KMS-11 (cell line): ENCODE measurements at regions not wholly inside any gene's neighbourhood (a gene's known extent, or its start where the extent isn't known, plus 50 kb on each side); places are given as distances from the start of the nearest gene placed in this dataset.

Experiments
- H2AFZ ChIP-seq: fragments of 200-600 bp; sonication (generic); 2 replicates; pipeline ENCODE4 v1.6.1; 2016; ENCODE audit warnings: antibody characterized with exemption, mixed run types, low read depth
- H3K27ac ChIP-seq: fragments of 200-600 bp; sonication (generic); 2 replicates; pipeline ENCODE4 v1.6.1; 2016; ENCODE audit warnings: mild to moderate bottlenecking, mixed run types
- H3K27me3 ChIP-seq: fragments of 200-600 bp; sonication (generic); 2 replicates; pipeline ENCODE4 v1.6.1; 2017; ENCODE audit warnings: mild to moderate bottlenecking, low read depth, mixed run types, moderate library complexity; ENCODE audit not compliant: insufficient read depth
- H3K36me3 ChIP-seq: fragments of 200-600 bp; sonication (generic); 2 replicates; pipeline ENCODE4 v1.6.1; 2017; ENCODE audit warnings: mild to moderate bottlenecking, mixed run types; ENCODE audit not compliant: insufficient read depth
- H3K4me1 ChIP-seq: fragments of 200-600 bp; sonication (generic); 2 replicates; pipeline ENCODE4 v1.6.1; 2016; ENCODE audit warnings: mild to moderate bottlenecking, low read depth, mixed run types; ENCODE audit not compliant: poor library complexity, severe bottlenecking
- H3K4me2 ChIP-seq: fragments of 200-600 bp; sonication (generic); 2 replicates; pipeline ENCODE4 v1.7.0; 2016; ENCODE audit warnings: mild to moderate bottlenecking, mixed run types
- H3K4me3 ChIP-seq: fragments of 200-600 bp; sonication (generic); IDR thresholded peaks from 2 replicates; pipeline ENCODE4 v1.6.1; 2017; ENCODE audit warnings: low read depth, low read length, mixed read lengths; ENCODE audit not compliant: insufficient read depth
- H3K79me2 ChIP-seq: fragments of 200-600 bp; sonication (generic); 2 replicates; pipeline ENCODE4 v1.6.1; 2016; ENCODE audit warnings: low read depth, mixed run types; ENCODE audit not compliant: insufficient read depth
- H3K9ac ChIP-seq: fragments of 200-600 bp; sonication (generic); 2 replicates; pipeline ENCODE4 v1.6.1; 2016; ENCODE audit warnings: mild to moderate bottlenecking, mixed run types
- H4K20me1 ChIP-seq: fragments of 200-600 bp; sonication (generic); 2 replicates; pipeline ENCODE4 v1.6.1; 2016; ENCODE audit warnings: mild to moderate bottlenecking, mixed run types; ENCODE audit not compliant: insufficient read depth
- CTCF ChIP-seq: fragments of 200-600 bp; sonication (generic); conservative IDR thresholded peaks from 2 replicates; pipeline ENCODE4 v1.6.1; 2017; ENCODE audit warnings: low read depth, mild to moderate bottlenecking, antibody characterized with exemption, low read length, moderate library complexity, mixed read lengths

- peak overlapping the region; percentile 59 for H2AFZ ChIP-seq
- no peaks in the 10 kb centered on the region for H4K20me1 ChIP-seq
- TF ChIP-seq CTCF, result peak; percentile 93
- H3K36me3 ChIP-seq, result no peaks in the 10 kb centered on the region
- H3K4me1 ChIP-seq, result peaks cover 21% of the 10 kb centered on the region
- no peak overlapping the region for H3K27ac ChIP-seq
- no peak overlapping the region; the same call in 1 of the 2 replicates for H3K4me2 ChIP-seq
- no peak overlapping the region for H3K4me3 ChIP-seq
- no peak overlapping the region for H3K9ac ChIP-seq
- no peaks in the 10 kb centered on the region for H3K79me2 ChIP-seq
- H3K27me3 ChIP-seq, result no peaks in the 10 kb centered on the region
Measured at GRCh38 chr15:85858586-85859375, 64.1 kb upstream of the KLHL25 start.

GRCh38 chr15:85859671-85860070 lies 64.9 kb upstream of the KLHL25 start:
- Histone ChIP-seq H3K27me3 (no peaks in the 10 kb centered on the region), H4K20me1 (no peaks in the 10 kb centered on the region), H3K27ac (no peak overlapping the region), H3K4me3 (no peak overlapping the region), H3K9ac (no peak overlapping the region), H2AFZ (no peak overlapping the region), H3K36me3 (no peaks in the 10 kb centered on the region), H3K79me2 (no peaks in the 10 kb centered on the region), H3K4me2 (no peak overlapping the region), H3K4me1 (peaks cover 27% of the 10 kb centered on the region)
- no peak for TF ChIP-seq CTCF

- no peaks in the 10 kb centered on the region for H3K36me3 ChIP-seq
- H3K27ac ChIP-seq, result no peak overlapping the region
- H3K9ac ChIP-seq, result no peak overlapping the region
- TF ChIP-seq CTCF, result no peak
- H3K4me2 ChIP-seq, result no peak overlapping the region
- H2AFZ ChIP-seq, result no peak overlapping the region
- no peak overlapping the region for H3K4me3 ChIP-seq
- H3K4me1 ChIP-seq, result peaks cover 36% of the 10 kb centered on the region
- H3K79me2 ChIP-seq, result no peaks in the 10 kb centered on the region
- no peaks in the 10 kb centered on the region for H3K27me3 ChIP-seq
- no peaks in the 10 kb centered on the region for H4K20me1 ChIP-seq
Measured at GRCh38 chr15:85860394-85861161, 65.9 kb upstream of the KLHL25 start.

GRCh38 chr15:85865070-85865684 lies 70.5 kb upstream of the KLHL25 start:
- H3K79me2 ChIP-seq, result no peaks in the 10 kb centered on the region
- H3K4me3 ChIP-seq, result no peak overlapping the region
- H3K4me2 ChIP-seq, result peak overlapping the region; percentile 31; the same call in 1 of the 2 replicates
- peak; percentile 93 for TF ChIP-seq CTCF
- no peaks in the 10 kb centered on the region for H3K36me3 ChIP-seq
- H3K4me1 ChIP-seq, result peaks cover 52% of the 10 kb centered on the region
- no peak overlapping the region for H3K27ac ChIP-seq
- H3K9ac ChIP-seq, result no peak overlapping the region
- H2AFZ ChIP-seq, result peak overlapping the region; percentile 42; the same call in 1 of the 2 replicates
- H3K27me3 ChIP-seq, result no peaks in the 10 kb centered on the region
- no peaks in the 10 kb centered on the region for H4K20me1 ChIP-seq
